ENCODE measurements at regions not wholly inside any gene's neighbourhood (a gene's known extent, or its start where the extent isn't known, plus 50 kb on each side); places are given as distances from the start of the nearest gene placed in this dataset.
A peak's percentile ranks its signal among the peaks of the same experiment; 100 is the strongest.

DNA sequence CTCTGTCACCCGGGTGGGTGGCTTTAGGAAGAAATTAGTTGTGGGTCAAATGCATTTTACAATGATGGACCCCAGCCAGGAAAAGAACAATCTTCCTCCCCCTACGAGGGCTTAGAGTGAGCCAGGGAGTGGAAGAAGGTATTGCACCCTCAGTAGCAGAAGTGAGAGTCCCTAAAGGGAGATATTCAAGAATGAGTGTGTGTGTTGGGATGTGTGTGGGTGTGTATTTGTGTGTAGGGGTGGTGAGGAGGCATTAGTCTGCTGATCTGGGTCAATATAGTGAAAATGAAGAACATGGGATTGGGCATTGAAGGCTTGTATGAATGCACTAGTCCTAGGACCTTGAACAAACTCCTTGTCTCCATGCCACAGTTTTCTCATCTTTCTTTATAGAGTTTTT is 85.2 kb upstream of the RUNX1 start:
- no peak for TF ChIP-seq ZNF776 (tag by site-specific recombination; IDR thresholded peaks at IDR 0.05; ENCODE audit: borderline replicate concordance)
- TF ChIP-seq ZNF157 (tag by site-specific recombination; IDR thresholded peaks at IDR 0.05), result no peak
- TF ChIP-seq, protein P1, sequence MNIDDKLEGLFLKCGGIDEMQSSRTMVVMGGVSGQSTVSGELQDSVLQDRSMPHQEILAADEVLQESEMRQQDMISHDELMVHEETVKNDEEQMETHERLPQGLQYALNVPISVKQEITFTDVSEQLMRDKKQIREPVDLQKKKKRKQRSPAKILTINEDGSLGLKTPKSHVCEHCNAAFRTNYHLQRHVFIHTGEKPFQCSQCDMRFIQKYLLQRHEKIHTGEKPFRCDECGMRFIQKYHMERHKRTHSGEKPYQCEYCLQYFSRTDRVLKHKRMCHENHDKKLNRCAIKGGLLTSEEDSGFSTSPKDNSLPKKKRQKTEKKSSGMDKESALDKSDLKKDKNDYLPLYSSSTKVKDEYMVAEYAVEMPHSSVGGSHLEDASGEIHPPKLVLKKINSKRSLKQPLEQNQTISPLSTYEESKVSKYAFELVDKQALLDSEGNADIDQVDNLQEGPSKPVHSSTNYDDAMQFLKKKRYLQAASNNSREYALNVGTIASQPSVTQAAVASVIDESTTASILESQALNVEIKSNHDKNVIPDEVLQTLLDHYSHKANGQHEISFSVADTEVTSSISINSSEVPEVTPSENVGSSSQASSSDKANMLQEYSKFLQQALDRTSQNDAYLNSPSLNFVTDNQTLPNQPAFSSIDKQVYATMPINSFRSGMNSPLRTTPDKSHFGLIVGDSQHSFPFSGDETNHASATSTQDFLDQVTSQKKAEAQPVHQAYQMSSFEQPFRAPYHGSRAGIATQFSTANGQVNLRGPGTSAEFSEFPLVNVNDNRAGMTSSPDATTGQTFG (tag by site-specific recombination; IDR thresholded peaks at IDR 0.05; ENCODE audit: borderline replicate concordance), result no peak
- TF ChIP-seq EGR2 (tag by site-specific recombination; IDR thresholded peaks at IDR 0.05; ENCODE audit: low read depth), result peak; percentile 60
- TF ChIP-seq, protein P2, sequence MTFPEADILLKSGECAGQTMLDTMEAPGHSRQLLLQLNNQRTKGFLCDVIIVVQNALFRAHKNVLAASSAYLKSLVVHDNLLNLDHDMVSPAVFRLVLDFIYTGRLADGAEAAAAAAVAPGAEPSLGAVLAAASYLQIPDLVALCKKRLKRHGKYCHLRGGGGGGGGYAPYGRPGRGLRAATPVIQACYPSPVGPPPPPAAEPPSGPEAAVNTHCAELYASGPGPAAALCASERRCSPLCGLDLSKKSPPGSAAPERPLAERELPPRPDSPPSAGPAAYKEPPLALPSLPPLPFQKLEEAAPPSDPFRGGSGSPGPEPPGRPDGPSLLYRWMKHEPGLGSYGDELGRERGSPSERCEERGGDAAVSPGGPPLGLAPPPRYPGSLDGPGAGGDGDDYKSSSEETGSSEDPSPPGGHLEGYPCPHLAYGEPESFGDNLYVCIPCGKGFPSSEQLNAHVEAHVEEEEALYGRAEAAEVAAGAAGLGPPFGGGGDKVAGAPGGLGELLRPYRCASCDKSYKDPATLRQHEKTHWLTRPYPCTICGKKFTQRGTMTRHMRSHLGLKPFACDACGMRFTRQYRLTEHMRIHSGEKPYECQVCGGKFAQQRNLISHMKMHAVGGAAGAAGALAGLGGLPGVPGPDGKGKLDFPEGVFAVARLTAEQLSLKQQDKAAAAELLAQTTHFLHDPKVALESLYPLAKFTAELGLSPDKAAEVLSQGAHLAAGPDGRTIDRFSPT (tag by site-specific recombination; IDR thresholded peaks at IDR 0.05), result no peak
- TF ChIP-seq ZNF121 (tag by site-specific recombination; IDR thresholded peaks at IDR 0.05), result no peak
- TF ChIP-seq, protein P3, sequence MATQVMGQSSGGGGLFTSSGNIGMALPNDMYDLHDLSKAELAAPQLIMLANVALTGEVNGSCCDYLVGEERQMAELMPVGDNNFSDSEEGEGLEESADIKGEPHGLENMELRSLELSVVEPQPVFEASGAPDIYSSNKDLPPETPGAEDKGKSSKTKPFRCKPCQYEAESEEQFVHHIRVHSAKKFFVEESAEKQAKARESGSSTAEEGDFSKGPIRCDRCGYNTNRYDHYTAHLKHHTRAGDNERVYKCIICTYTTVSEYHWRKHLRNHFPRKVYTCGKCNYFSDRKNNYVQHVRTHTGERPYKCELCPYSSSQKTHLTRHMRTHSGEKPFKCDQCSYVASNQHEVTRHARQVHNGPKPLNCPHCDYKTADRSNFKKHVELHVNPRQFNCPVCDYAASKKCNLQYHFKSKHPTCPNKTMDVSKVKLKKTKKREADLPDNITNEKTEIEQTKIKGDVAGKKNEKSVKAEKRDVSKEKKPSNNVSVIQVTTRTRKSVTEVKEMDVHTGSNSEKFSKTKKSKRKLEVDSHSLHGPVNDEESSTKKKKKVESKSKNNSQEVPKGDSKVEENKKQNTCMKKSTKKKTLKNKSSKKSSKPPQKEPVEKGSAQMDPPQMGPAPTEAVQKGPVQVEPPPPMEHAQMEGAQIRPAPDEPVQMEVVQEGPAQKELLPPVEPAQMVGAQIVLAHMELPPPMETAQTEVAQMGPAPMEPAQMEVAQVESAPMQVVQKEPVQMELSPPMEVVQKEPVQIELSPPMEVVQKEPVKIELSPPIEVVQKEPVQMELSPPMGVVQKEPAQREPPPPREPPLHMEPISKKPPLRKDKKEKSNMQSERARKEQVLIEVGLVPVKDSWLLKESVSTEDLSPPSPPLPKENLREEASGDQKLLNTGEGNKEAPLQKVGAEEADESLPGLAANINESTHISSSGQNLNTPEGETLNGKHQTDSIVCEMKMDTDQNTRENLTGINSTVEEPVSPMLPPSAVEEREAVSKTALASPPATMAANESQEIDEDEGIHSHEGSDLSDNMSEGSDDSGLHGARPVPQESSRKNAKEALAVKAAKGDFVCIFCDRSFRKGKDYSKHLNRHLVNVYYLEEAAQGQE (tag by site-specific recombination; IDR thresholded peaks at IDR 0.05), result no peak
- TF ChIP-seq ZNF843 (tag by site-specific recombination; IDR thresholded peaks at IDR 0.05), result no peak
- peak; percentile 58 for TF ChIP-seq ZFHX2 (tag by site-specific recombination; conservative IDR thresholded peaks at IDR 0.05)
- TF ChIP-seq ZIC2 (tag by site-specific recombination; IDR thresholded peaks at IDR 0.05), result no peak
- no peak for TF ChIP-seq YY2 (tag by site-specific recombination; IDR thresholded peaks at IDR 0.05)
- TF ChIP-seq ZNF184 (tag by site-specific recombination; IDR thresholded peaks at IDR 0.05), result no peak
- TF ChIP-seq ZNF24 (tag by site-specific recombination; IDR thresholded peaks at IDR 0.05), result no peak
- Histone ChIP-seq H3K4me3 (ENCODE audit: low read depth, low read length) (no peak overlapping the region), H3K36me3 (ENCODE audit: control insufficient read depth in 2 of 2, insufficient read depth in 1 of 2, low read length in 2 of 2) (no peaks in the 10 kb centered on the region), H3K4me1 (ENCODE audit: control insufficient read depth, insufficient read depth, low read length) (no peaks in the 10 kb centered on the region), H3K9me3 (ENCODE audit: control insufficient read depth, insufficient read depth, low read depth, low read length) (no peaks in the 10 kb centered on the region), H3K27ac (ENCODE audit: extremely low read depth, low read depth, low read length) (no peak overlapping the region)
- ChIA-PET POLR2A (interaction anchor here (1.5 kb wide), 1 partner anchor 246 kb away, joined by 3 read pairs; no protein-coding TSS in a partner anchor), CTCF (interaction anchor here (0.7 kb wide), 1 partner anchor 451 kb away, joined by 3 read pairs; no protein-coding TSS in a partner anchor)

DNA sequence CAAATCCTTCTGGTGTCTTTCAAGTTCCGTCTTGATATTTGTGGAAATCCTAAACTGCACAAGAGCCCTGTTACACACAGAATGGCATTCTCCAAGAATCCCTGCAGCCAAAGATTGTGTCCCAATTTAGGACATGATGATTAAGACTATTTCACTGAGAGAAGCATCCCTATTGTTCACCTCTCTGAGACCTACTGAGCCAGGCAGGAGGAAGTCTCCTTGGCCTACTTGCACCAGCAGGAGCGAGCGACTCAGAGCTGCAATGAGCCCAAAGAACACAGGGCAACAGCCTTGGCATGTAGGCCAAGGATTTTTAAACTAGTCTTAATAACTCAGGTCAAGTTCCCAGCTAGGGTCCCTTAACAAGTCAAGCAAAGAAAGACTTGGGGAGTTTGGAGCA is 79.4 kb upstream of the RUNX1 start:
- no peak overlapping the region for H3K27ac ChIP-seq (ENCODE audit: extremely low read depth, low read depth, low read length)
- H3K4me3 ChIP-seq (ENCODE audit: low read depth, low read length), result no peak overlapping the region
- H3K36me3 ChIP-seq (ENCODE audit: control insufficient read depth in 2 of 2, insufficient read depth in 1 of 2, low read length in 2 of 2), result no peaks in the 10 kb centered on the region
- no peaks in the 10 kb centered on the region for H3K9me3 ChIP-seq (ENCODE audit: control insufficient read depth, insufficient read depth, low read depth, low read length)
- ChIA-PET POLR2A (no interaction called here), CTCF (no interaction called here)
- no peaks in the 10 kb centered on the region for H3K4me1 ChIP-seq (ENCODE audit: control insufficient read depth, insufficient read depth, low read length)
- TF ChIP-seq ZNF48 (tag by site-specific recombination; IDR thresholded peaks at IDR 0.05), result no peak
- TF ChIP-seq BCL11A (tag by site-specific recombination; IDR thresholded peaks at IDR 0.05; ENCODE audit: low read depth), result no peak
- TF ChIP-seq, protein P4, sequence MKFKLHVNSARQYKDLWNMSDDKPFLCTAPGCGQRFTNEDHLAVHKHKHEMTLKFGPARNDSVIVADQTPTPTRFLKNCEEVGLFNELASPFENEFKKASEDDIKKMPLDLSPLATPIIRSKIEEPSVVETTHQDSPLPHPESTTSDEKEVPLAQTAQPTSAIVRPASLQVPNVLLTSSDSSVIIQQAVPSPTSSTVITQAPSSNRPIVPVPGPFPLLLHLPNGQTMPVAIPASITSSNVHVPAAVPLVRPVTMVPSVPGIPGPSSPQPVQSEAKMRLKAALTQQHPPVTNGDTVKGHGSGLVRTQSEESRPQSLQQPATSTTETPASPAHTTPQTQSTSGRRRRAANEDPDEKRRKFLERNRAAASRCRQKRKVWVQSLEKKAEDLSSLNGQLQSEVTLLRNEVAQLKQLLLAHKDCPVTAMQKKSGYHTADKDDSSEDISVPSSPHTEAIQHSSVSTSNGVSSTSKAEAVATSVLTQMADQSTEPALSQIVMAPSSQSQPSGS (tag by site-specific recombination; IDR thresholded peaks at IDR 0.05; ENCODE audit: low read depth), result no peak
- no peak for TF ChIP-seq SETDB1 (IDR thresholded peaks at IDR 0.05; ENCODE audit: insufficient read length, low read length)
- TF ChIP-seq, protein P5, sequence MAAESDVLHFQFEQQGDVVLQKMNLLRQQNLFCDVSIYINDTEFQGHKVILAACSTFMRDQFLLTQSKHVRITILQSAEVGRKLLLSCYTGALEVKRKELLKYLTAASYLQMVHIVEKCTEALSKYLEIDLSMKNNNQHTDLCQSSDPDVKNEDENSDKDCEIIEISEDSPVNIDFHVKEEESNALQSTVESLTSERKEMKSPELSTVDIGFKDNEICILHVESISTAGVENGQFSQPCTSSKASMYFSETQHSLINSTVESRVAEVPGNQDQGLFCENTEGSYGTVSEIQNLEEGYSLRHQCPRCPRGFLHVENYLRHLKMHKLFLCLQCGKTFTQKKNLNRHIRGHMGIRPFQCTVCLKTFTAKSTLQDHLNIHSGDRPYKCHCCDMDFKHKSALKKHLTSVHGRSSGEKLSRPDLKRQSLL (tag by site-specific recombination; IDR thresholded peaks at IDR 0.05), result no peak
- no peak for TF ChIP-seq ZNF354C (tag by site-specific recombination; IDR thresholded peaks at IDR 0.05; ENCODE audit: borderline replicate concordance, low read depth)
- no peak for TF ChIP-seq ZNF146 (tag by site-specific recombination; IDR thresholded peaks at IDR 0.05)
- no peak for TF ChIP-seq ZNF747 (tag by site-specific recombination; IDR thresholded peaks at IDR 0.05)
- no peak for TF ChIP-seq GFI1B (tag by site-specific recombination; IDR thresholded peaks at IDR 0.05)
- TF ChIP-seq SP3 (tag by site-specific recombination; IDR thresholded peaks at IDR 0.05), result no peak
- no peak for TF ChIP-seq ZNF843 (tag by site-specific recombination; IDR thresholded peaks at IDR 0.05)
- no peak for TF ChIP-seq ZNF132 (tag by site-specific recombination; IDR thresholded peaks at IDR 0.05; ENCODE audit: borderline replicate concordance)

Measured in HEK293 (cell line).